CD4-positive, alpha-beta T cell treated with Interleukin-4 for 4 hours (primary cell): ENCODE measurements at regions not wholly inside any gene's neighbourhood (a gene's known extent, or its start where the extent isn't known, plus 50 kb on each side); places are given as distances from the start of the nearest gene placed in this dataset.

Source experiments
- DNase-seq: peaks from one replicate; pipeline ENCODE4 v3.0.0-alpha.2; 2020

DNA sequence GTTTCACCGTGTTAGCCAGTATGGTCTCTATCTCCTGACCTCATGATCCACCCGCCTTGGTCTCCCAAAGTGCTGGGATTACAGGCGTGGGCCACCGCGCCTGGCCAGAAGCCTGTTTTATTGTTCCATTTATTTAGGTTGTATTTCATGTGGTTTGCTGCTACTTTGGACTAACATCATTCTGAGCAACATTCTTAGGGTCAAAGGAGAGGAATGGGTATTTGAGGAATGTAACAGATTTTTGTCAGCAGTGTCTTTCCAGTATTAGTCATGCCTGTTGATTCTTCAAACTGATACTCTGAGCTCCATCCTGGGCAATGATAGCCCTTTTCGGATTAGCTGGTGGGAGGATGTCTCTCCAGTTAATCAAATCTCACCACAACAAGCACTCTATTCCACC, 213.0 kb upstream of the CITED2 start:
- DNase-seq, result no peak

DNA sequence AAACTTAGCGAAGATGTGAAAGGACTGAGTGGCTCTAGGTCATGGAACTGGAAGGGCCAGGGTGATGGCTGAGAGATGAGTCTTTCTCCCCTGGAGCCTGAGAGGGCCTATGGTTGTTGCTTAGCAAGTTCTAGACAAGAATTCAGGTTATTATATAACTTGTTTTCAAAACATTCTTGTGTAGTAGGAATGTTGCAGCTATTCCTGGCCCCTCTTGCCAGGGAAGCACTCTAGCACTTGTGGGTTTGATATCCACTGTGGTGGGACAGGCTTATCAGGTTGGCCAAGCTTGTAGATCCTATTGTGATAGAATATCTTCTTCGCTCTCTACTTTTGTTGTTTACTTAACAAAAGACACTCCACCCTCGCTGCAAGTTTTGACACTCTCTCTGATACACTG, 211.8 kb upstream of the CITED2 start:
- no peak for DNase-seq

DNA sequence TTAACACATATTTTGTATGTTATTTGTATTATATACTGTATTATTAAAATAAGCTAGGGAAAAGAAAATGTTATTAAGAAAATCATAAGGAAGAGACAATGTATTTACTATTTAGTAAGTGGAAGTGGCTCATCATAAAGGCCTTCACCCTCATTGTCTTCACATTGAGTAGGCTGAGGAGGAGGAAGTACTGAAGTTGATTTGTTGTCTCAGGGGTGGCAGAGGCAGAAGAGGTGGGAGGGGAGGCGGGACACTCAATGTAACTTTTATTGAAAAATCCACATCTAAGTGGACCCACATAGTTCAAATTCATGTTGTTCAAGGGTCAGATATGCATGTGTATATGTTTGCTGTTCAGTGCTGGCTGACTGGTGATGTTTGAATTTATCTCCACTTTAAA, 210.2 kb upstream of the CITED2 start:
- no peak for DNase-seq

DNA sequence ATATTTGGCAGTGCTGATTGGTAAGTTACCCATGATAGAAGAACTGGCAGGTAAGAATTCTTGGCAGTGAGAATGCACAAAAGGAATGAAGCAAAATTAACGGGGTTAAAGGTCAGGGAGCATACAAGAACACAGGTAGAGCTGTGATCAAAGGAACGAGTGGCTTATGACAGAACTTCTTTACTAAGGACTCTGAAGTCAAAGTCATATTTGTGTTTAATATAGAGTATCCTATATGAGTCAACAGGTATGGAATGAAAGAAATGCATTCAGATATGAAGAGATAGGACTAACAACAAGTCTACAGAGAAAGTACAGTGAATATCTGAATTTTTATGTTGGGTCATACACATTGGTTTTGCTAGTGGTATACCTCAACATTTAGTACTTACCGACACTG, 209.0 kb upstream of the CITED2 start:
- no peak for DNase-seq

DNA sequence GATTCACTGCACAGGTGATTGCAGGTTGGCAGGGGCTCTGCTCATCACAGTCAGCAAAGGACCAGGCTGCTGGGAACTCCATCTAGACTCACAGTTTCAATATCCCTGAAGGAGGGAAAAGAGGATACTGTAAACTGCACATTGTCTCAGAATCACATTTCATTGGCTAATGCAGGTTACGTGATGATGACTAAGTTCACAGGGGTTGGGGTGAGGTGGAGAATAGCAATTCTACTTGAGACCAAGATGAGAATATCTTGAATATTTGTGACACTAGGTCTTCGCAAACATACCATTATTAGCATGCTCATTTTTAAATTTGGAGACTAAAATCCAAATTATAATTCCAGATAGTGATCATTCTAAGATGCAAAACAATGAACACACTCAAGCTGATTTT, 208.5 kb upstream of the CITED2 start:
- DNase-seq, result no peak

DNA sequence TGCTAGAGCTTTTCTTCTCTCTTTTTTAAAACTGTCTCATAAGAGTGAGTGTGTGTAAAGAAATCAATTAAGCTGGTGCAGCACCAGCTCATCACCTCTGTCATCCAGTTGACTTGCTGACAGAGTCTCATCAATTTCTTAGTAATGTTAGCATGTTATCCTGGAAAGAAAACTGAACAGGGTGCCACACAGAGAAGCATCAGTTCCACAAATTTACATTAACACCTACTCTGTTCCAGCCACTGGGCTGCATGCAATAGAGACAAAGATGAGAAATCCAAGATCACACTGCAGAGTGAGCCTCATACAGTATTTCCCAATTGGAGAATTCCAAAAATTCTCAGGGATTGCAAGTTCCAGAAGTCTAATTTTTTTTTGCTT, 207.0 kb upstream of the CITED2 start:
- DNase-seq, result no peak

DNA sequence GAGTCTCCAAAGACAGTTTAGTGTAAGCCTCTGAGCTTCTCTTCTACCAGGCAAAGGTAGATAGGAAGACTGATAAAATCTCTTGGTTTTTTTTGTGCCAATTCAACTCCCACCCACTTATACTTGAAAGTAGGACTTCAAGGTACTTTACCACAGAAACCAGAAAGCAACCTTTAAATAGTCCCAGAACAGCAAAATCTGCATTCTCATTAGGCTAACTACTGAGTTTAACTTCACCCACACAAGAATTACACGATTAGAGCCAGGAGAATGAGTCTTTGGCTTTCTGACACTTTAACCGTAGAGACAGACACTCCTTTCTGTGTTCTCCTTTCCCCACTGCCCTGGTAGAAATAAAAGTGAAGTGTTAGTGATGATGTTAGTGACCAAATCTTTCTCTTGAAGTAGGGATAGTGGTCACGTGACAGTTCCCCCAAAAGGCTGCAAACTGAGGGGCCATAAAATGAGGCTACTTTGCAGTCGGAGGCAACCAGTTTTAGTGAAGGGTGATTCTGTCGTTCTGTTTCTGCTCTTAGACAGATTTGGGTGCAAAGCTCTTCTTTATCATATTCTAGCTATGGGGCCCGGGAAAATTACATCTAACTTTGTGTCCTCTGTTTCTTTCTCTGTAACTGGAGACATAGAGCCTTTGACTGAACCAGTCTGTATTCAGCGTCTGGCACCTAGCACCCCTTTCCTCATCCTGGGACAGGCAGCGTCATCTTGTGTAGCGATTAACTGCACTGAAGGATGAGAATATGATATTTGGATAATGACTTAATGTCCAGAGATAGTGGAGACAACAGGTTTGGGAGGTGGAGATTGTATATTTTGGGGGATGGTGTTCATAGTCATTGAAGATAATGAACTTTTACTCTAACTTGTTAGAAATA, 206.4 kb upstream of the CITED2 start:
- peak; percentile 3 for DNase-seq

DNA sequence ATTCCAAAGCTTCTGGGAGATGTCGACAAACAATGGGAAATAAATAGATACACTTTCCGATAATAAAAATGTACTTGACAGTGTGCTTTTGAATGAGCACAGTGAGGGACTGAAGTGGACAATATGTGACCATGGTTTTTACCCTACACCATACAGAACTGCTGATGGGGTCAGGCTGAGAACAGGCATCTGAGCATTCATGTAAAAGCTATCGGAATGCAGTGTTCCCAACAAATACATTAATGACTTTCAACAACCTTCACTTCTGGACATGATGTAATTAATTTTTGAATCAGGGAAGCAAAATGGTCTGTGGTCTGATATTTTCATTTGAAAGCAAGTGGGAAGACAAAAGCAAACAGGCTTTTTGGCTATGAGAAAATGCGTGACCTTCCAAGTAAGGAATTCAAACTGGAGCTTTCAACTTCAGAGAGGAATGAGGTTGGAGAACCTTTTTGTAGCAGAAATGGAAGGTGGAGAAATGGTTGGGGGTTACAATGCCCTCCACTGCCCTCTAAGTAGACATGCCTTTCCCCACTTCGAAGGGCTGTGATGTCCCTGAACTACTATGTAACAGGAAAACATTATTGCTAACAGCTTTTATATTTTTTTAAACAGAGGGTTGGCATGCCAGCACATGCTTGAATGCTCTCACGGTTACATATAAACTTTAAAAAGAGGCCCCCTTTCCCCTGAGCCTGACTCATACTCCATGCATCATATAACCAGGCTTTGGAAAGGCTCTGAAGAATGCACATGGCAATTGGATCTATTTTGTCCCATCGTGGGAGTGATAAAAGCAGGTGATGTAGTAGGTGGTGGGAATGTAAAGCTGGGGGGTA, 203.5 kb upstream of the CITED2 start:
- no peak for DNase-seq

DNA sequence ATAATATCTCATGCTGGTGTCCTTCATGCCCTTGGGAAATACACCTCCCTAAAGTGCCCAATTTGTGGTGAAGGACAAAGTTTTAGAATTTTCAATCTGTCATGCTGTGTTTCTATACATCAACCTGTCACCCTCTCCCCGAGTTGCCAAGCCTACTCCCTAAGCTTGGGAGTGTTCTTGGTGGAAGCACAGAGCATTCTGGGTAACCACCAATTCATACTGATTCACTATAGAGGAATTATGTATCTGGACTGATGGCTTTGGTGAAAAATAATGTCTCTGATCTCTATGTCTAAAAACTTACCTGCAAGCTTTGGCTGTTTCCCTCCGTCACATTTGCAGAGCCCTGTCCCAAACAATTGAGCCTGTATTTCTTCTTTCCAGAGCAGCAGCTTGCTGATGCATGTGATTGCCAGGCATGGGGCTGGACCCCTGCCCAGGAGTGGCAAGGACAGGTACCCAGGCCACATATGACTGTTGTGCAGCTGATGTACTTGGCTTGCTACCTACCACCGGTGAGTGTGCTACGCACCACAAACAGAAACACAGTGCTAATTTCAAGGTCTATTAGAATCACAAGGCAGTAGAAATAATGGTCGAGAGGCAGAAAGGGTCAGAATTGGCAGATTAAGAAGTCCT, 202.8 kb upstream of the CITED2 start:
- DNase-seq, result no peak

DNA sequence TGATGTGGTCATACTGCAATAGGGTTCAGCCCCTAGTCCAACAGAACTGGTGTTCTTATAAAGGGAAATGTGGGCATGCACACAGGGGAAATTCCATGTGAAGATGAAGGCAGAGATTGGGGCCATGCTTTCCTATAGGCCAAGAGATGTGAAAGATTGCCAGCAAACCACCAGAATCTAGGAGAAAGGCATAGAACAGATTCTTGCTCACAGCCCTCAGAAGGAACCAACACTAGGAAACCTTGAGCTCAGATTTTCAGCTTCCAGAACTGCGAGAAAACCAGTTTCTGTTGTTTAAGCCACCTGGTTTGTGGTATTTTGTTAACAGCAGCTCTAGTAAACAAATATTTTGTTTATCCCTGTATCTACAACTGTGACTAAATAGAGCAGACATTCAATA, 197.6 kb upstream of the CITED2 start:
- no peak for DNase-seq

DNA sequence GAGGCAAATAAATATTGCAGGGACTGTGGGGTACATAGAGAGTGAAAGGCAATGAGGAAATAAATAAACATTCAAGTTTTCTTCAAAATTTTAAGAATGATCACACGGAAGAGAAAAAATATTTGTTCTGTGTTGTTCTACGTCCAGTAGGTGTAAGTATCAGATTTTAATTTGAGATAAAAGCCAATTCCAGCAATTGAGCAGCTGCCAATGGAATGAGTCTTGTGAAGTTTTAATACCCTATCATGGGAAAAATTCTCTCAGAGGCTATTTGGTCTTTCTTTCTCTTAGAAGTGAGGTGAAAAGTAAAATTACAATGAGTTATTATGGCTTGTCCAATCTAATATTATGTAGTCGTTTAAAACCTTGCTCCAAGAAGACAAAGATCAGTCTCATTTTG, 195.7 kb upstream of the CITED2 start:
- no peak for DNase-seq

DNA sequence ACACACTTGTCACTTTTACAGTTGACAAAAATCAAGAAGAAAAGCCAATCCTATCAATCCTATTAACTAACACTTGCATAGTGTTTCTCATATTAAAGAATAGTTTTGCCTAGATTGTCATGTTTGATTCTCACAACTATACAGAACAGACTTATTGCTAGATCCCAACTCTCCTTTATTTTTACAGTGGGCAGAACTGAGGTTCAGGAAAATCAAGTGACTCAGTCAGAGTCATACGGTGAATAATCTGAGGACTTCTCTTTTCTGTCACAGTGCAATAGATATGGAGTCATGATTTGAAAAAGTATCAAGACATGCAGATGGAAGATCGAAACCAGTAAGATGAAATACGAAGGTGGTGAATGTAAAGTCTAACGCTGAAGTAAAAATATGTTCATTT, 195.1 kb upstream of the CITED2 start:
- no peak for DNase-seq

DNA sequence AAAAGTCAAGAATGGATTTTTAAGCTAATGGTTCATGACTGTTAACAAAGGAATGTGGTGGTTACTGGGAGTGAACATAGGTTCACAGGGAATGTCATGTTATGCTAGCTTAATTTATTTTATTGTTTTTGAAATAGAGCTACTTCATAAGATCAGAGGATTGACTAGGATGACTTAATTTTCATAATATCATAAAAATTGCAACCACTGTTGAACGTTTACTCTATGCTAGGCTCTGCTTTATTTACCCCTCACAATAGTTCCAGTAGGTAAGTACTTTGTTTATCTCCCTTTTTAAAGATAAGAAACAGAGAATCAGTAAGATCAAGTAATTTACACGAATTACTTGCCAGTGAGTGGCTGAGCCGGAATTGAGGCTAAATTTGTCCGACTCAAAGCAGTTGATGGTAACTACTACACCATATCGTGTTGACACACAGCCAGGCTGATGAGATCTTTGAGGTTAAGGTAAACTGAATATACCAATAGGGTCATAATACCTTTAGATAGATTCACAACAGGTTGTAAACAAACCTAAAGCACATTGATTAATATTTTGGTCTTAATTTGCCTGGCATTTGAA, 194.6 kb upstream of the CITED2 start:
- DNase-seq, result no peak

DNA sequence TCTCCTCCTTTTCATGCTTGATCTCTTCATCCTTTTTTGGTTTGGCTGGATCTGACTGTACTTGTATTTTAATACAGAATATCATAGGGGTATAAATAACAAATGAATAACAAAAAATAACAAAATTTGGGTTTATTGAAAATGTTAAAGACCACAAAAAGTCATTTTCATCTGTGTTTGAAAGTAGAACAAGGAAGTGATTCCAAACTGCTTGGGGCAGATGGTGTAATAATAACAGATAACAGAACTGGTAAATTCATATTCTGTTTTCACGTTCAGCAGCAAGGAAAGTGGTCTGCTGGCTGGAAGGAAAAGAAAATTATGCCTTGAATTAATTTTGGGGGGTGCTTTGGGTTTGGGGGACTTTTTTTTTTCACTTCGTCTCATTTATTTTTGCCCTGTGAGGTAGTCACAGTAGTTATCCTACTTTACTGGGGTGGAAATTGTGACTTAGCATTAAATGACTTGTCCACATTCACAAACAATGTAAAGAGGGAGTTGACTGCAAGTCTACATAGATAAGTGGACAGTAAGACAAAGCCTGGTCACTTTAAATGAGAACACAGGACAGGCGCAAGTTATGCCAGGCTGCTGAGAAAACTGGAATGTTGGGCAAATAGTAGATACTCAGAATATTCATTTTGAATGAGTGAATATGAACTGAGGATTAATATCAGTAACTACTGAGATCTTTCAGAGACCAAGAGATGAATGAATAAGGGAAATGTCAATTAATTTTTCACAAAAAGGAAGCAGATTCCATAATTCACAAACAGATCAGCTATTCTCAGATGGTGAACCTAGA, 193.9 kb upstream of the CITED2 start:
- no peak for DNase-seq

DNA sequence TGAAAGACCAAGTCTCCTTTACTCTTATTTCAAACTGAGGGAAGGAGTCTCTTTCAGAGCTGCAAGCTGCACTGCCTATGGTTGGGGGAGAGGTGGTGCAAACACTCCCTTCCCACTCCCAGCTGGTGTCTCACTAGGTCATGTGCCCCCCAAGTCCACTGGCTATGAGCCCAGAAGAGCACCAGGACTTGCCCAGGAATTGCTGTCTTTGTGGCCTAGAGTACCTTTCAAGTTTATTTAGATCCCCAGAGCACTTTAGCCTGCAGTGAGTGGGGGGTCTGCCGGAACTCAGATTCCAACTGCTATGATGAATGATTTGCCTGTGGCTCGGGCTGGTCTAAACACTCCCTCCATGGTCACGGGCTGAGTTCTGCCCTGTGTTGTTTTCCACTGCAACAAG, 192.6 kb upstream of the CITED2 start:
- DNase-seq, result no peak

DNA sequence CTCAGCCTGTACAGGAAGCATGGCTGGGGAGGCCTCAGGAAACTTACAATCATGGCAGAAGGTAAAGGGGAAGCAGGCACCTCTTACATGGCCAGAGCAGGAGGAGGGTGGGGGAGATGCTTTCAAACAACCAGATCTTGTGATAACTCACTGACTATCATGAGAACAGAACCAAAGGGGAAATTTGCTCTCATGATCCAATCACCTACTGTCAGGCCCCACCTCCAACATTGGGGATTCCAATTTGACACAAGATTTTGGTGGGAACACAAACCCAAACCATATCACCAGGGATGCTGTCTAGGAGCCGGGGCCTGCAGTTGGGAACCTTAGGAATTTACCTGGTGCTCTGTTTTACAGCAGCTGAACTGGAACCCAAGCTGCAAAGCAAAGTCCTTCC, 191.1 kb upstream of the CITED2 start:
- DNase-seq, result no peak

DNA sequence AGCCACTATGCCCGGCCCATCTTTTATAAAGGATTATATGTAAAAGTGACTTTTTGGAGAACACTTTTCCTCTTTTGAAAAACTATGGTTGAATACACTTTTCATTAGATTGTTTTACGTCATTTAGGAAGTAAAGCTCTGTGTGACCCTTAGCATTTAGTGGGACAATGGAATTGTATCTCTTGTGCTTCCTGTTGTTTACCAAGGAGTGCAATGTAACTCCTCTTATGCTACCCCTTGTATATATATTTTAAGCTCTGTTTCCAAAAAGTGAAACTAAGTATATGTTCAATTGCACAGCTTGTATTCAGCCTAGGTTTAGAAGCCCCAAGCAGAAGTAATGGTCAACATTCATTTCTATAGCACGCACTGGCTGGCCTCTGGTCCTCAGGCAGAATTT, 183.1 kb upstream of the CITED2 start:
- DNase-seq, result no peak

DNA sequence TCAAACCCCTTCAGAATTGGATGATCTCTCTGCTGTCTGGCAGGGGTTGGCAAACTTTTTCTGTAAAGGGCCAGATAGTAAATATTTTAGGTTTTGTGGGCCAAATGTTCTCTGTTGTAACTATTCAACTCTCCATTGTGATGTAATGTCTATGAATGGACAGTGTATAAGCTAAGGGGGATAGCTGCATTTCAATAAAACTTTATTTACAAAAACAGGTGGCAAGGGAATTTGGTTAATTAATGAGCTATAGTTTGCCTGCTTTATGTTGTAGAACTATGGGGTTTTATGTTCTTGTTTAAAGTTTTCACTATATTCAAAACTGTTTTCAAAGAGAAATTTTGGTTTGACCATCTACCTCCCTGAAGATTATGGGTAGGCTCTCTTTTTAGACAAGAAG, 182.1 kb upstream of the CITED2 start:
- DNase-seq, result no peak

DNA sequence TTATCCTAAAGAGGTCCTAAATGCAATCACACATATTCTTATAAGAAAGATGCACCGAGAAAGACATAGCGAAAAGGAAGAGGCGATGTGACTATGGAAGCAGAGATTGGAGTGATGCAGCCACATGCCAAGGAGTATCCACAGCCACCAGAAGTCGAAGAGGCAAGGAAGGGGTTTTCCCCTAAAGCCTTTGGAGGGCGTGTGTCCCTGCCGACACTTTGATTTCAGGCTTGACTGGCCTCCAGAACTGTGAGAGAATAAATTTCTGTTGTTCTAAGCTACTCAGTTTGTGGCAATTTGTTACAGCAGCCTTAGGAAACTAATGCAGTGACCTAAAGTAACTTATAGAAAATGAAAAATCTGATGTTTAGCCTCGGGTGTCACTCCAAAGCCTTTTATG, 179.5 kb upstream of the CITED2 start:
- DNase-seq, result no peak

DNA sequence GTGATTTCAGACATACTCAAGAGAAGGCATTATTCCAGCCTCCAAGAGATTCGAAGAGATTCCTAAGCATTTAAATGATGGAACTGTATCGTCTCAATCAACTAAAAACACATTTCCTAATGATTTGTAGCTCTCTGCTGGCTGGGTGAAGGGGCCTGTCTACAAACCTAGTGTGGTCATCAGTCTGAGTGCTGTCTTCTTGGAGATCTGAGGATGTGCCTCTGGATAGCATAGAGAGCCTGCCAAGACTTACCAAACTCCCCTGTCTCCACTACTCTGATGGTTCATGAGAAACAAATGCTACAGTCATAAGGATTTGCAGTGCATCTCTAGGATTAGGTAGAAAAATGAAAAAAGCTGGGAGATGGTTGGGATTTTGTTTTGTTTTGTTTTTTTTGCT, 176.9 kb upstream of the CITED2 start:
- no peak for DNase-seq

DNA sequence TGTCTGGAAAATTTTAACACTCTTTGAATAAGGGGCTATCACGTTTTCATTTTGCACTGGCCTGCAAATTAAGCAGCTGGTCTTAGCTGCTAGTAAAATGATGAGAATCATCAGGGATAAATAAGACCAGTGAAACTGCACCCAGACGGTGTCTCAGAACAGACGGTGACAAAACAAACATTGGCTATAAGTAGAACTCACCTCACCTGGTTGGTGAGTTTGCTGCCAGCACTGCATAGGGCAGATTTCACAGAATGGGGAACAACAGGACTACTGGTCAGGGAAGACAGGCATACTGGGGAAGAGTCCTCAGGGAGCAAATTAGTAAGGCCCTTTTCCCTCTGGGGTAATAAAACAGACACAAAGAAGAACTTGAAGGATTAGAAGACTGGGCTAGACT, 175.9 kb upstream of the CITED2 start:
- no peak for DNase-seq

DNA sequence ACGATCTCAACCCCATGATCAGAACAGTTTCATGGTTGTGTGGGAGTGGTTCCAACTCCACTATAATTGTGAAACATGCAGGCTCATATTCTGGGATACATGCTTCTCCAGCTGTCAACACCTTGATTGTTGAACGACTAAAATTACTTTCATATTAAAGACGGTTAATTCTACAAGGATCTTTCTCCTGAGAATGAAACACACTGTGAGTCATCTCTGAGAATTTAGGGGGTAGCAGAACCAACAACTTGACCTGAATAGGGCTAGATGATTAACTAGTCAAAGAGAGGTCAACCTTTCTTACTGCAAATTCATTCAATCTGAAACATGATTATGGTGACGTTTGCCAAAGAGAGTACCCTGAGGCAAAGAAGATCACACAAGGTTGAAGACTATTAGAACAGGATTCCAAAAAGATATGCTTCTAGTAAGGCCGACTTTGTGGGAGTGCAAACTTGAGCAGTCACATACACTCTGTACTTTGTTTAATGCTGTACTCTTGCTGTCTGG, 175.2 kb upstream of the CITED2 start:
- DNase-seq, result no peak
